Suprapubic skin (tissue), 4 donors: ENCODE measurements at regions not wholly inside any gene's neighbourhood (a gene's known extent, or its start where the extent isn't known, plus 50 kb on each side); places are given as distances from the start of the nearest gene placed in this dataset.
"Not testable (repeated sequence)": the region's sequence is repeated elsewhere in the genome, so short reads cannot be mapped to it uniquely, and the experiment has no call there.

ENCODE experiments used
- DNase-seq, 2 donors: peaks; one replicate each; pipeline ENCODE4 v3.0.0-alpha.2; 2019; ENCODE audit warnings: low spot score in 2 of 2
- H3K27ac ChIP-seq: fragments of 200-600 bp; sonication (generic); one replicate; pipeline ENCODE4 v1.5.1; 2019
- H3K27me3 ChIP-seq: fragments of 200-600 bp; sonication (generic); one replicate; pipeline ENCODE4 v1.5.1; 2019
- H3K36me3 ChIP-seq: fragments of 200-600 bp; sonication (generic); one replicate; pipeline ENCODE4 v1.5.1; 2019
- H3K4me1 ChIP-seq: fragments of 200-600 bp; sonication (generic); one replicate; pipeline ENCODE4 v1.5.1; 2019
- H3K4me3 ChIP-seq: fragments of 200-600 bp; sonication (generic); one replicate; pipeline ENCODE4 v1.5.1; 2019; ENCODE audit warnings: mild to moderate bottlenecking
- H3K9me3 ChIP-seq: fragments of 200-600 bp; sonication (generic); one replicate; pipeline ENCODE4 v1.5.1; 2019
- CTCF ChIP-seq, 2 donors: fragments of 200-600 bp in 1 of 2; fragments of 450-650 bp in 1 of 2; sonication (generic) in 1 of 2; IDR thresholded peaks; one replicate each; pipeline ENCODE4 v1.5.1; 2016 to 2019; ENCODE audit warnings: antibody characterized with exemption in 2 of 2, mild to moderate bottlenecking in 1 of 2, moderate library complexity in 1 of 2
- EP300 ChIP-seq: sonication (generic); formaldehyde crosslinking; IDR thresholded peaks from one replicate; pipeline ENCODE4 v1.6.1; 2017; ENCODE audit warnings: antibody characterized with exemption
- POLR2A ChIP-seq, 2 donors: fragments of 450-650 bp; IDR thresholded peaks; one replicate each; pipeline ENCODE4 v1.6.1; 2017; ENCODE audit warnings: antibody characterized with exemption in 2 of 2, mild to moderate bottlenecking in 2 of 2, moderate library complexity in 2 of 2
- POLR2AphosphoS5 ChIP-seq, 3 donors: sonication (generic); formaldehyde crosslinking; IDR thresholded peaks; one replicate each; pipeline ENCODE4 v1.6.1; 2017; ENCODE audit warnings: antibody characterized with exemption in 3 of 3
- WGBS: methylation state at CpG from one replicate; pipeline ENCODE4 v1.1.5; 2018; 5-methylcytosine and 5-hydroxymethylcytosine counted together

GRCh38 chr4:9602389-9602914 is 158.2 kb downstream of the DEFB131A start:
- Histone ChIP-seq H3K27ac (no peak overlapping the region), H3K4me3 (no peak overlapping the region), H3K27me3 (no peaks in the 10 kb centered on the region)

DNA sequence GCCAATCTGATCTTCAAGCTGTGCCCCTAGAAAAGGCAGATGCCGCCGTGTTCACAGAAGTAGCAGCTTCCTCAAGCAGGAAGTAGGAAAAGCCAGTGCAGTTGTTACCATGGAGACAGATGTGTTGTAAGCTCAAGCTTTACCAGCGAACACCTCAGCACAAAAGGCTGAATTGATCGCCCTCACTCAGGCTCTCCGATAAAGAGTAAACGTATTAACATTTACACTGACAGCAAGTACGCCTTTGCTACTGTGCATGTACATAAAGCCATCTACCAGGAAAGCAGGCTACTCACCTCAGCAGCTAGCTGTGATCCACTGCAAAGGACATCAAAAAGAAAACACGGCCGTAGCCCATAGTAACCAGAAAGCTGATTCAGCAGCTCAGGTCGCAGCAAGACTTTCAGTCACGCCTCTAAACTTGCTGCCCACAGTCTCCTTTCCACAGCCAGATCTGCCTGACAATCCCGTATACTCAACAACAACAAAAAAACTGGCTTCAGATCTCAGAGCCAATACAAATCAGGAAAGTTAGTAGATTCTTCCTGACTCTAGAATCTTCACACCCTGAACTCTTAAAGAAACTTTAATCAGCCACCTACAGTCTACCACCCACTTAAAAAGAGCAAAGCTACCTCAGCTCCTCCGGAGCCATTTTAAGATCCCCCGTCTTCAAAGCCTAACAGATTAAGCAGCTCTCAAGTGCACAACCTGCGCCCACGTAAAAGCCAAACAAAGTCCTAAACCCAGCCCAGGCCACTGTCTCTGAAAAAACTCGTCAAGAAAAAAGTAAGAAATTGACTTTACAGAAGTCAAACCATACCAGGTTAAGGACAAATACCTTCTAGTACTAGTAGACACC is 160.0 kb downstream of the DEFB131A start:
- not testable (repeated sequence) for H3K27me3 ChIP-seq, H3K4me1 ChIP-seq, H3K36me3 ChIP-seq, DNase-seq, H3K9me3 ChIP-seq
- Histone ChIP-seq H3K27ac (peak overlapping the region; percentile 29), H3K4me3 (peak overlapping the region; percentile 26)
- 27% methylated on average over 14 of the region's 17 CpGs for WGBS

More at GRCh38 chr4:9602389-9602914, 158.2 kb downstream of the DEFB131A start:
- H3K9me3 ChIP-seq, result no peaks in the 10 kb centered on the region
- H3K36me3 ChIP-seq, result no peaks in the 10 kb centered on the region
- peaks cover 9% of the 10 kb centered on the region for H3K4me1 ChIP-seq
- DNase-seq, result no peak
- WGBS, result 90% methylated on average over 18 of the region's 18 CpGs
- TF ChIP-seq POLR2AphosphoS5 (IDR thresholded peaks at IDR 0.05) (no peak), POLR2A (IDR thresholded peaks at IDR 0.05) (no peak), EP300 (no peak)

DNA sequence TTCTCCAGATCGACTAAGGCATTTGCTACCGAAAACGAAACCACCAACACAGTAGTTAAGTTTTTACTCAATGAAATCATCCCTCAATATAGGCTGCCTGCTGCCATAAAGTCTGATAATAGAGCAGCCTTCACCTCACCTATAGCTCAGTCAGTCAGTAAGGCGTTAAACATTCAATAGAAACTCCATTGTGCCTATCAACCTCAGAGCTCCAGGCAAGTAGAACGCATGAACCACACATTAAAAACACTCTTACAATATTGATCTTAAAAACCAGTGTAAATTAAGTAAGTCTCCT is 160.6 kb downstream of the DEFB131A start:
- not testable (repeated sequence) for DNase-seq, H3K4me1 ChIP-seq, H3K9me3 ChIP-seq, H3K27ac ChIP-seq, H3K36me3 ChIP-seq, H3K27me3 ChIP-seq, H3K4me3 ChIP-seq
- 57% methylated on average over 5 of the region's 5 CpGs for WGBS

GRCh38 chr4:9608300-9608699 is 164.1 kb downstream of the DEFB131A start:
- H3K27me3 ChIP-seq, result no peaks in the 10 kb centered on the region
- H3K9me3 ChIP-seq, result no peaks in the 10 kb centered on the region
- H3K4me1 ChIP-seq, result peaks cover 9% of the 10 kb centered on the region
- no peak overlapping the region for H3K4me3 ChIP-seq
- no peaks in the 10 kb centered on the region for H3K36me3 ChIP-seq
- WGBS, result 83% methylated on average over 4 of the region's 4 CpGs
- no peak overlapping the region for H3K27ac ChIP-seq
- DNase-seq, result no peak
- no peak for TF ChIP-seq CTCF (IDR thresholded peaks at IDR 0.05)

GRCh38 chr4:9610321-9610720 is 166.1 kb downstream of the DEFB131A start:
- 86% methylated on average over 2 of the region's 2 CpGs for WGBS
- not testable (repeated sequence) for H3K4me3 ChIP-seq, DNase-seq, H3K27ac ChIP-seq, H3K9me3 ChIP-seq, H3K27me3 ChIP-seq, H3K4me1 ChIP-seq, H3K36me3 ChIP-seq

DNA sequence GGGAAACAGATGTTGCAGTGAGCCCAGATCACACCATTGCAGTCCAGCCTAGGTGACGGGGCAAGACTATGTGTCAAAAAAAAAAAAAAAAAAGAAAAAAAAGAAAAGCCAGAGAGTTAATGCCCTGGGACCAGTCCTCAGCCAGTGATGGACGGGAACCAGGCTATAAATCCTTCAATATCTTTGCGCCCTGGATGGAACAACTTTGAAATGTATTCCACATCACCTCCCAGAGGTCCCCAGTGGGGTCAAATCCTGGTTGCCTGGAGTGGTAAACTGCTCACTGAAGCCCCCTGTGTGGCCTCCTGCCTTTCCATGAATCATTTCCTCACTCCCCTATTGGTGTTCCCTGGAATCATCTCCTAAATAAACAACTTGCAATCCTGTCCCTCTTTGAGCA is 166.9 kb downstream of the DEFB131A start:
- Histone ChIP-seq H3K4me1 (no peaks in the 10 kb centered on the region), H3K9me3 (no peaks in the 10 kb centered on the region), H3K36me3 (no peaks in the 10 kb centered on the region), H3K27me3 (no peaks in the 10 kb centered on the region), H3K27ac (no peak overlapping the region), H3K4me3 (no peak overlapping the region)
- no peak for DNase-seq
- 25% methylated on average over 3 of the region's 3 CpGs for WGBS
- TF ChIP-seq POLR2AphosphoS5 (IDR thresholded peaks at IDR 0.05), result no peak
- no peak for TF ChIP-seq CTCF (IDR thresholded peaks at IDR 0.05)
- TF ChIP-seq POLR2A (IDR thresholded peaks at IDR 0.05), result no peak

GRCh38 chr4:9636411-9636810 is 145.0 kb upstream of the DRD5 start:
- not testable (repeated sequence) for DNase-seq, H3K36me3 ChIP-seq, H3K27ac ChIP-seq, H3K4me3 ChIP-seq, H3K4me1 ChIP-seq, H3K9me3 ChIP-seq, H3K27me3 ChIP-seq
- WGBS, result 88% methylated on average over 3 of the region's 3 CpGs

DNA sequence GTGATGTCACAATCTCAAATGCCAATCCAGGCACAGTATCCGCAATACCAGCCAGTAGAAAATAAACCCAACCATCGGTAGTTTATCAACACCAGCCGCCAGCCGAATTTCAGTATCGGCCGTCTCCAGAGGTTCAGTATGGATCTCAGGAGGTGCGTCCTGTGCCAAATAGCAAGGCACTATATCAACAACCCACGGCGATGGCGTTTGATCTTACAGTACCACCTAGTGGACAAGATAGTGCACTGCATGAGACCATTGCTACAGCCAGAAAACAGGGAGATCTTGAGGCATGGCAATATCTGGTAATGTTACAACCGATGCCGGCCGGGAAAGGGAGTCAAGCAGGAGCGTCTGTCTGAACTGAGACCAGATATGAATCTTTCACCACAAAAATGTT is 121.8 kb upstream of the DRD5 start:
- H3K27ac ChIP-seq, H3K36me3 ChIP-seq, H3K4me3 ChIP-seq, H3K4me1 ChIP-seq, H3K27me3 ChIP-seq, H3K9me3 ChIP-seq: not testable (repeated sequence)
- WGBS, result 13% methylated on average over 10 of the region's 14 CpGs
- peak in 1 of 2 donors; percentile 50 for DNase-seq
- TF ChIP-seq CTCF (IDR thresholded peaks at IDR 0.05), result peak in 1 of 2 donors; percentile 47

DNA sequence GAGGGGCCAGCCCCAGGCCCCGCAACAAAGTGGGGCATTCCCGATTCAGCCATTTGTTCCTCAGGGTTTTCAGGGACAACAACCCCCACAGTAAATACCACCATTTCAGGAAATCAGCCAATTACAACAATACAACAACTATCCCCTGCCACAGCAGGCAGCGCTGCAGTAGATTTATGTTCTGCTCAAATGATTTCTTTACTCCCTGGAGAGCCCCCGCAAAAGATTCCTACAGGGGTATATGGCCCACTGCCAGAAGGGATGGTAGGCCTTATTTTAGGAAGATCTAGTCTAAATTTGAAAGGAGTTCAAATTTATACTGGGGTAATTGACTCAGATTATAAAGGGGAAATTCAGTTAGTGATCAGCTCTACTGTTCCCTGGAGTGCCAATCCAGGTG is 120.5 kb upstream of the DRD5 start:
- 64% methylated on average over 4 of the region's 4 CpGs for WGBS
- not testable (repeated sequence) for H3K9me3 ChIP-seq, DNase-seq, H3K4me3 ChIP-seq, H3K27ac ChIP-seq, H3K4me1 ChIP-seq, H3K36me3 ChIP-seq, H3K27me3 ChIP-seq

- H3K27ac ChIP-seq, H3K4me3 ChIP-seq: not testable (repeated sequence)
These were observed 110.7 kb upstream of the DRD5 start for GRCh38 chr4:9670725-9671124.

GRCh38 chr4:9677357-9677756 is 104.1 kb upstream of the DRD5 start:
- not testable (repeated sequence) for H3K9me3 ChIP-seq, H3K36me3 ChIP-seq, H3K4me1 ChIP-seq, DNase-seq, H3K27me3 ChIP-seq, H3K4me3 ChIP-seq, H3K27ac ChIP-seq
- 90% methylated on average over 10 of the region's 10 CpGs for WGBS

More at GRCh38 chr4:9670725-9671124, 110.7 kb upstream of the DRD5 start:
- not testable (repeated sequence) for H3K36me3 ChIP-seq, H3K27me3 ChIP-seq, H3K4me1 ChIP-seq, H3K9me3 ChIP-seq
- 28% methylated on average over 11 of the region's 11 CpGs for WGBS
- DNase-seq, result peak; percentile 65 to 84
